ENCODE measurements at regions not wholly inside any gene's neighbourhood (a gene's known extent, or its start where the extent isn't known, plus 50 kb on each side); places are given as distances from the start of the nearest gene placed in this dataset.

- no peak for TF ChIP-seq CTCF (IDR thresholded peaks at IDR 0.05)
- TF ChIP-seq POLR2A (IDR thresholded peaks at IDR 0.05), result no peak
Observed at GRCh38 chr4:53780736-53781400, 189.6 kb upstream of the LNX1 start.
